Trophoblast cell (in vitro differentiated cells and primary cell): ENCODE measurements at regions not wholly inside any gene's neighbourhood (a gene's known extent, or its start where the extent isn't known, plus 50 kb on each side); places are given as distances from the start of the nearest gene placed in this dataset.

ENCODE experiments used
- DNase-seq, 2 donors: peaks; one replicate each; pipeline ENCODE4 v3.0.0-alpha.2; 2016
- H2AFZ ChIP-seq: 2 replicates; pipeline ENCODE4 v1.6.1; 2013; ENCODE audit warnings: low read length, moderate library complexity, mild to moderate bottlenecking; ENCODE audit not compliant: insufficient read depth, poor library complexity
- H2AK5ac ChIP-seq: 2 replicates; pipeline ENCODE4 v1.6.1; 2013; ENCODE audit warnings: mild to moderate bottlenecking, low read length
- H2BK120ac ChIP-seq: 2 replicates; pipeline ENCODE4 v1.6.1; 2013; ENCODE audit warnings: low read length, mild to moderate bottlenecking, moderate library complexity; ENCODE audit not compliant: insufficient read depth, poor library complexity
- H2BK12ac ChIP-seq: 2 replicates; pipeline ENCODE4 v1.6.1; 2013; ENCODE audit warnings: mild to moderate bottlenecking, low read length, moderate library complexity
- H2BK5ac ChIP-seq: 2 replicates; pipeline ENCODE4 v1.6.1; 2013; ENCODE audit warnings: low read length, low read depth, moderate library complexity, mild to moderate bottlenecking; ENCODE audit not compliant: poor library complexity
- H3K14ac ChIP-seq: 2 replicates; pipeline ENCODE4 v1.6.1; 2013; ENCODE audit warnings: mild to moderate bottlenecking, low read length
- H3K18ac ChIP-seq: 2 replicates; pipeline ENCODE4 v1.6.1; 2013; ENCODE audit warnings: mild to moderate bottlenecking, low read length
- H3K23ac ChIP-seq: 2 replicates; pipeline ENCODE4 v1.6.1; 2013; ENCODE audit warnings: low read length
- H3K27ac ChIP-seq: 2 replicates; pipeline ENCODE4 v1.5.1; 2013; ENCODE audit warnings: low read depth, mild to moderate bottlenecking, inconsistent platforms, low read length, moderate library complexity
- H3K27me3 ChIP-seq: 2 replicates; pipeline ENCODE4 v1.6.1; 2013; ENCODE audit warnings: inconsistent platforms, mild to moderate bottlenecking, low read length, moderate library complexity; ENCODE audit not compliant: insufficient read depth
- H3K36me3 ChIP-seq, 2 experiments: 1 replicate in 1 of 2; 2 replicates in 1 of 2; pipeline ENCODE4 v1.6.1; 2013; ENCODE audit warnings: low read length in 2 of 2, mild to moderate bottlenecking in 2 of 2, moderate library complexity in 1 of 2; ENCODE audit not compliant: insufficient read depth in 2 of 2, control insufficient read depth in 1 of 2
- H3K4ac ChIP-seq: 2 replicates; pipeline ENCODE4 v1.6.1; 2013; ENCODE audit warnings: low read depth, mild to moderate bottlenecking, low read length, moderate library complexity
- H3K4me1 ChIP-seq, 2 experiments: 1 replicate in 1 of 2; 2 replicates in 1 of 2; pipeline ENCODE4 v1.6.1; 2013; ENCODE audit warnings: low read length in 2 of 2, mild to moderate bottlenecking in 2 of 2, moderate library complexity in 1 of 2; ENCODE audit not compliant: insufficient read depth in 2 of 2, control insufficient read depth in 1 of 2
- H3K4me2 ChIP-seq: 2 replicates; pipeline ENCODE4 v1.6.1; 2013; ENCODE audit warnings: inconsistent platforms, mild to moderate bottlenecking, low read length, moderate library complexity
- H3K4me3 ChIP-seq: 2 replicates; pipeline ENCODE4 v1.5.1; 2013; ENCODE audit warnings: mild to moderate bottlenecking, low read depth, low read length, inconsistent platforms
- H3K79me1 ChIP-seq: one replicate; pipeline ENCODE4 v1.6.1; 2013; ENCODE audit warnings: low read length
- H3K79me2 ChIP-seq: 2 replicates; pipeline ENCODE4 v1.6.1; 2013; ENCODE audit warnings: low read length, mild to moderate bottlenecking; ENCODE audit not compliant: control insufficient read depth, insufficient read depth, poor library complexity
- H3K9ac ChIP-seq: 2 replicates; pipeline ENCODE4 v1.6.1; 2013; ENCODE audit warnings: mild to moderate bottlenecking, low read length
- H3K9me3 ChIP-seq: 2 replicates; pipeline ENCODE4 v1.6.1; 2013; ENCODE audit warnings: low read depth, mild to moderate bottlenecking, control low read depth, inconsistent platforms, low read length; ENCODE audit not compliant: insufficient read depth
- H4K12ac ChIP-seq: 2 replicates; pipeline ENCODE4 v1.6.1; 2013; ENCODE audit warnings: low read depth, mild to moderate bottlenecking, low read length, moderate library complexity
- H4K8ac ChIP-seq: 2 replicates; pipeline ENCODE4 v1.6.1; 2013; ENCODE audit warnings: low read depth, mild to moderate bottlenecking, low read length, moderate library complexity
- H4K91ac ChIP-seq: one replicate; pipeline ENCODE4 v1.6.1; 2013; ENCODE audit warnings: low read depth, mild to moderate bottlenecking, low read length, moderate library complexity
- WGBS: extraction: QIAGEN DNeasy Blood & Tissue Kit; methylation state at CpG from one replicate; pipeline ENCODE4 v1.1.7; 2013; ENCODE audit warnings: missing lambda C conversion rate; ENCODE audit not compliant: insufficient read length, insufficient coverage; ENCODE audit errors: extremely low coverage; 5-methylcytosine and 5-hydroxymethylcytosine counted together

GRCh38 chr1:43108080-43108479, 64.0 kb downstream of the EBNA1BP2 start:
- DNase-seq, result no peak
- Histone ChIP-seq H3K27me3 (no peaks in the 10 kb centered on the region), H4K8ac (no peak overlapping the region), H3K9me3 (peaks cover 15% of the 10 kb centered on the region), H2BK12ac (no peak overlapping the region), H3K18ac (no peak overlapping the region), H3K79me1 (no peaks in the 10 kb centered on the region), H3K14ac (no peak overlapping the region), H3K4me1 (no peaks in the 10 kb centered on the region), H3K23ac (no peak overlapping the region), H2AFZ (no peak overlapping the region), H2AK5ac (no peak overlapping the region), H2BK5ac (no peak overlapping the region), H4K12ac (no peak overlapping the region), H3K79me2 (no peaks in the 10 kb centered on the region), H3K4ac (no peak overlapping the region), H4K91ac (no peak overlapping the region), H2BK120ac (no peak overlapping the region), H3K36me3 (no peaks in the 10 kb centered on the region), H3K4me3 (no peak overlapping the region), H3K27ac (no peak overlapping the region), H3K9ac (no peak overlapping the region), H3K4me2 (no peak overlapping the region)
- WGBS, result no CpG with 5 or more reads among the region's 3 CpGs

GRCh38 chr1:43107664-43108063, 64.4 kb downstream of the EBNA1BP2 start:
- Histone ChIP-seq H4K91ac (no peak overlapping the region), H3K9me3 (peaks cover 15% of the 10 kb centered on the region), H2BK5ac (no peak overlapping the region), H3K27me3 (no peaks in the 10 kb centered on the region), H2AK5ac (no peak overlapping the region), H3K18ac (no peak overlapping the region), H3K79me2 (no peaks in the 10 kb centered on the region), H4K8ac (no peak overlapping the region), H2AFZ (no peak overlapping the region), H3K23ac (no peak overlapping the region), H2BK12ac (no peak overlapping the region), H3K4me3 (no peak overlapping the region), H3K4me2 (no peak overlapping the region), H3K4ac (no peak overlapping the region), H3K36me3 (no peaks in the 10 kb centered on the region), H3K27ac (no peak overlapping the region), H3K79me1 (no peaks in the 10 kb centered on the region), H3K9ac (no peak overlapping the region), H4K12ac (no peak overlapping the region), H3K4me1 (no peaks in the 10 kb centered on the region), H3K14ac (no peak overlapping the region), H2BK120ac (no peak overlapping the region)
- WGBS, result no CpG with 5 or more reads among the region's 19 CpGs
- DNase-seq, result no peak

- H3K27ac ChIP-seq, result no peak overlapping the region
- H3K4me2 ChIP-seq, result no peak overlapping the region
- H2BK12ac ChIP-seq, result no peak overlapping the region
- H3K9ac ChIP-seq, result no peak overlapping the region
- H2BK5ac ChIP-seq, result no peak overlapping the region
- no peak overlapping the region for H3K23ac ChIP-seq
- H3K36me3 ChIP-seq, result no peaks in the 10 kb centered on the region
- no peak overlapping the region for H3K18ac ChIP-seq
- no peak overlapping the region for H4K91ac ChIP-seq
- H4K8ac ChIP-seq, result no peak overlapping the region
- H3K4me1 ChIP-seq, result peaks cover 0 to 3% of the 10 kb centered on the region in 2 experiments
- peaks cover 16% of the 10 kb centered on the region for H3K9me3 ChIP-seq
- H3K27me3 ChIP-seq, result no peaks in the 10 kb centered on the region
- no peak overlapping the region for H4K12ac ChIP-seq
- WGBS, result no CpG with 5 or more reads among the region's 3 CpGs
- H3K79me1 ChIP-seq, result no peaks in the 10 kb centered on the region
- H3K14ac ChIP-seq, result no peak overlapping the region
- H2AK5ac ChIP-seq, result no peak overlapping the region
- no peaks in the 10 kb centered on the region for H3K79me2 ChIP-seq
- H2AFZ ChIP-seq, result no peak overlapping the region
- no peak overlapping the region for H2BK120ac ChIP-seq
- H3K4me3 ChIP-seq, result no peak overlapping the region
- H3K4ac ChIP-seq, result no peak overlapping the region
- DNase-seq, result no peak
These were observed 67.9 kb downstream of the EBNA1BP2 start for GRCh38 chr1:43104027-43104763.

GRCh38 chr1:43101061-43101460, 71.0 kb downstream of the EBNA1BP2 start:
- no peak for DNase-seq
- H2AFZ ChIP-seq, result no peak overlapping the region
- peaks cover 4% of the 10 kb centered on the region for H3K9me3 ChIP-seq
- no peak overlapping the region for H2BK120ac ChIP-seq
- no peaks in the 10 kb centered on the region for H3K79me2 ChIP-seq
- H3K9ac ChIP-seq, result no peak overlapping the region
- WGBS, result no CpG with 5 or more reads among the region's 2 CpGs
- peaks cover 0 to 3% of the 10 kb centered on the region in 2 experiments for H3K4me1 ChIP-seq
- H2AK5ac ChIP-seq, result no peak overlapping the region
- no peak overlapping the region for H3K27ac ChIP-seq
- H3K36me3 ChIP-seq, result no peaks in the 10 kb centered on the region
- no peak overlapping the region for H2BK12ac ChIP-seq
- peak overlapping the region; percentile 6 for H3K23ac ChIP-seq
- H3K79me1 ChIP-seq, result no peaks in the 10 kb centered on the region
- no peak overlapping the region for H4K8ac ChIP-seq
- H3K18ac ChIP-seq, result no peak overlapping the region
- no peak overlapping the region for H4K91ac ChIP-seq
- no peak overlapping the region for H3K4me3 ChIP-seq
- no peaks in the 10 kb centered on the region for H3K27me3 ChIP-seq
- no peak overlapping the region for H3K14ac ChIP-seq
- no peak overlapping the region for H3K4me2 ChIP-seq
- H3K4ac ChIP-seq, result no peak overlapping the region
- H2BK5ac ChIP-seq, result no peak overlapping the region
- no peak overlapping the region for H4K12ac ChIP-seq
